Neural progenitor cell (in vitro differentiated cells): ENCODE measurements at regions not wholly inside any gene's neighbourhood (a gene's known extent, or its start where the extent isn't known, plus 50 kb on each side); places are given as distances from the start of the nearest gene placed in this dataset.

Experiments
- CTCF ChIP-seq: fragments of 200-600 bp; sonication (generic); IDR thresholded peaks from 2 replicates; pipeline ENCODE4 v1.5.1; 2017; ENCODE audit warnings: antibody characterized with exemption, mild to moderate bottlenecking
- EZH2 ChIP-seq: fragments of 200-600 bp; sonication (generic); IDR thresholded peaks from 2 replicates; pipeline ENCODE4 v1.6.1; 2017; ENCODE audit warnings: antibody characterized with exemption, mild to moderate bottlenecking, moderate library complexity
- EZH2phosphoT487 ChIP-seq: fragments of 200-600 bp; sonication (generic); IDR thresholded peaks from 2 replicates; pipeline ENCODE4 v1.6.1; 2017; ENCODE audit warnings: antibody characterized with exemption

GRCh38 chr5:165015547-165015946, 1510.1 kb downstream of the MAT2B start:
- no peak for TF ChIP-seq CTCF
- TF ChIP-seq EZH2, result no peak
- TF ChIP-seq EZH2phosphoT487, result no peak
